GM12874 (cell line): ENCODE measurements at regions not wholly inside any gene's neighbourhood (a gene's known extent, or its start where the extent isn't known, plus 50 kb on each side); places are given as distances from the start of the nearest gene placed in this dataset.

Experiments used
- CTCF ChIP-seq: IDR thresholded peaks from 2 replicates; pipeline ENCODE4 v1.5.1; 2011; ENCODE audit warnings: low read depth, mild to moderate bottlenecking, control low read depth, low read length, moderate library complexity; ENCODE audit not compliant: insufficient read depth

- no peak for TF ChIP-seq CTCF
Measured at GRCh38 chr9:21689854-21690253, 112.6 kb upstream of the MTAP start.

- no peak for TF ChIP-seq CTCF
Measured at GRCh38 chr9:21690561-21690960, 111.9 kb upstream of the MTAP start.

DNA sequence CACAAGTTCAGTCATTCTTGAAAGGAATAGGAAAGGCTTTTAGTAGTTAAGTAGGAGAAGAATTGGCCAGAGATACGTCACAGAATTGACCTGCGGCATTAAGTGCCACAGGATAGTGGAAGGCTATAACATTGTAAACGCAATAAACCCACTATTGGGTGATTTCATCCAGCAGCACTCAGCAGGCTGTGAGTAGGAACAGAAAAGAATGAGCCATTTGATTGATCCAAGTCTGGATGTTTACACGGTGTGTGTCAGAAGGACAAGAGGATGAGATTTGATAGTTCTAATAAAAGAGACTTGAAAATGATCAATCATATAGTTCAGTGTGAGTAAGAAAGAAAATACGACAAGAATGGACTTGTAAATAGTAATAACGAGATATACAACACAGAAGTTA lies 110.0 kb upstream of the MTAP start:
- no peak for TF ChIP-seq CTCF

DNA sequence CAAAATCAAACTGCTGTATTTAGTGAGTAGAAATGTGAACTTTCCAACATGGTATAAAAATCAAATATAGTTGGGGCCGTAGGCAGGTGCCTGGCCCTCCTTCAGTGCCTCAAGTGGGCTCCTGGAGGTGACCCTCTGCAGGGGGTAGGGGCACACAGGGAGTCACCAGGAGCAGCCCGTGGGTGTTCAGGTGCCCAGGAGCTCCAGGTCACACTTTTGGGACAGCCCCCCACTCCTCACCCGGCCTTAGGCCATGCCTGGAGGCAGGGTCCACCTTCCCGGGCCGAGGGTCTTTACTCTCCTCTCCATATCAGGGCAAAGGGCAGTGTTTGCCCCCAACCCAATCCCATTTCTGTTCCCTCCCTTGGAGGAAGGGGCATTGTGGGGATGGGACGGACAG lies 108.0 kb upstream of the MTAP start:
- no peak for TF ChIP-seq CTCF

GRCh38 chr9:21695443-21695842 lies 107.0 kb upstream of the MTAP start:
- TF ChIP-seq CTCF = no peak

GRCh38 chr9:21695874-21696341 lies 106.5 kb upstream of the MTAP start:
- no peak for TF ChIP-seq CTCF

- no peak for TF ChIP-seq CTCF
Measured at GRCh38 chr9:21696411-21696871, 106.0 kb upstream of the MTAP start.
